HG02623 (cell line): ENCODE measurements at regions not wholly inside any gene's neighbourhood (a gene's known extent, or its start where the extent isn't known, plus 50 kb on each side); places are given as distances from the start of the nearest gene placed in this dataset.
"Not testable (repeated sequence)": the region's sequence is repeated elsewhere in the genome, so short reads cannot be mapped to it uniquely, and the experiment has no call there.

Experiments used
- ATAC-seq: cut with Tn5 transposase; IDR thresholded peaks from one replicate; pipeline ENCODE4 v1.9.1; 2021; ENCODE audit warnings: moderate library complexity; ENCODE audit not compliant: unreplicated experiment

GRCh38 chr10:64277536-64277935 lies 756.3 kb downstream of the REEP3 start:
- no peak for ATAC-seq

- ATAC-seq, result no peak
These were observed 762.4 kb downstream of the REEP3 start for GRCh38 chr10:64283621-64284020.

DNA sequence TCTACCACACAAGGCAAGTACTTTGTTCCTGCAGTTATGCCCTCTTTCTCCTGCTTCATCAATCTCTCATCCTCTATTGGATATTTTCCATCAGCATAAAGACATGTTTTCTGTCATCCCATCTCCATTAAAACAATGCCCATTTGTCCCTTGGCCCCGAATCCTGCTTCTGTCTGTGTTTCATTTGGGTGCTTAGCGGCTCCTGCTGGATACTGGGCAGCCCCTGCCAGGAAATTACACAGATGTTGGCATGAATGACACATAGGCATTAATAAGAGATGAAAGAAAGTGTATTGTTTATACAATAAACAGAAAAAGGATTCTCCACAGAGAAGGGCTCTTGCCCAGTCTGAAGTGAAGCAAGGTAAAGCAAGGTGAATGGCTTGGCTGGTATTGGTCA lies 765.3 kb downstream of the REEP3 start:
- no peak for ATAC-seq

GRCh38 chr10:64288404-64288803 lies 767.2 kb downstream of the REEP3 start:
- no peak for ATAC-seq

DNA sequence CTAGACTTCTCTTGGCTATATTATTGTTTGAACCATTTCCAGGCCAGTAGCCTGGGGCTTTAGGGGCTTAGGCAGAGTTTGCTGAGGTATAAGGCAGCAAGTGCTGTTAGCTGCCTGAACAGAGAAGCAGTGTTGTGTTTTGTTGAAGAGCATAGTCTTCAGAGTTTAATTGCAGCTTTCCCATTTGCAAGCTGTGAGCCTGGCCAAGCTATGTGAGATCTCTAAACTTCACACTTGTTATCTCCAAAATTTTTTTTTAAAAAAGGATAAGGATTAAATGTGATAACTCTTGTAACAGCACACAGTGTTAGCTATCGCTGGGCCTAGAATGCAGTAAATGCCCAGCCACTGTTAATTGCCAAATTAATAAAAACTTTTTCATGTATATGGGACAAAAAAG lies 782.4 kb downstream of the REEP3 start:
- no peak for ATAC-seq

GRCh38 chr10:64306729-64307327 lies 785.6 kb downstream of the REEP3 start:
- ATAC-seq, result no peak

DNA sequence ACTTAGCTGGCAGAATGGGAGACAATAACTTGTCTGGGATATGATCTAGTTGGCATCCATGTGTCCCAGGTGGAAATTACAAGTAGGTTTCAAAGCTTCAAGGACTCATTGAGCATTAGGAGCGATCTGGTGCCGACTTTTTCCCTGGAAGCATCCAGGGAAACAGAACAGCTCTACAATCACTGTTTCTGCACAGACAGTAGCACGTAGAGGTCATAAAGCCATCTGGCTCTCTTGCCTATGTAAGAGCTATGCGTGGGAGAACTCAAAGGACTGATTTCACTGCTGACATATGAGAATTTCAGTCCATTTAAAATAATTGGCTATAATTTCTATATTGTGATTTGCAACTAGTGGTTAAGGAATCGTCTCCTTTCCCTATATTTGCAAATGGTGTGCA lies 791.7 kb downstream of the REEP3 start:
- no peak for ATAC-seq

DNA sequence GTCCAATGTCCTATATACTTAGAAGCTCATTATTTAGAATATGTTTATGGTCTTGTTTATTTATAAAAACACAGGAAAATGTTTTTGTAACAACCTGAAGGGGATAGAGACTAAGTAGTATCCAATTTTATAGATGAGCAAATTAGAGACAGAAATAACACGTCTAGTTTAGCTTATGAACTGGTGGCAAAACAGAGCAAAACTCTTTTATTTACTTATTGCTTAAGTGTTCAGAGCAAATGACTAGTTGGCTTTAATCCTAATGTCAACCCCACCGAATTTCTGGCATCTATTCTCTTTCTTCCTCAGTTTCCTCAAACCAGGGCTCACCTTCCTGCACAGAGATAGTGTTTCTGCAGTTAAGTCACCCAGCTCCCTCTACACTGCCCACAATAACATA lies 792.8 kb downstream of the REEP3 start:
- ATAC-seq, result no peak

- no peak for ATAC-seq
These were observed 795.2 kb downstream of the REEP3 start for GRCh38 chr10:64316416-64316815.

- no peak for ATAC-seq
These were observed 795.6 kb downstream of the REEP3 start for GRCh38 chr10:64316833-64317232.

- no peak for ATAC-seq
These were observed 799.2 kb downstream of the REEP3 start for GRCh38 chr10:64320448-64320847.

GRCh38 chr10:64329510-64329909 lies 808.3 kb downstream of the REEP3 start:
- ATAC-seq, result no peak

DNA sequence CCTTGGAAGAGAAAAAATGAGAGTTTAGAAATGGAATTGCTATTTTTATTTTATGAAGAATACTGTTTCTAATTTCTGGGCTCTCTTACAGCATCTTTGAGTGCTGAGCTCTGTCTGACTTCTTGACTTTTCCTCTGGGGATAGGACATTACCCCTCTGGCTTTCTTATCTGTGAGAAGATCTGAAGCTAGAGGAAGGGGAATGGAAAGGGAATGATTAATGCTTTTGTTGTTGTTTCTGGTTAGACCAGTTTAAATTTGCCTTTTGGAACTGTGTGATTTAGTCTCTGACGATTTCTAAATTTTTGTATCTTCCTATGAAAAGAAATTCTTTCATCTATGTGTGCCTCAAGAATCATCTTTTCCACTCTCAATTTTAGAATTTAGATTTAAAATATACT lies 811.4 kb downstream of the REEP3 start:
- no peak for ATAC-seq

GRCh38 chr10:64334084-64334483 lies 812.9 kb downstream of the REEP3 start:
- ATAC-seq, result no peak

DNA sequence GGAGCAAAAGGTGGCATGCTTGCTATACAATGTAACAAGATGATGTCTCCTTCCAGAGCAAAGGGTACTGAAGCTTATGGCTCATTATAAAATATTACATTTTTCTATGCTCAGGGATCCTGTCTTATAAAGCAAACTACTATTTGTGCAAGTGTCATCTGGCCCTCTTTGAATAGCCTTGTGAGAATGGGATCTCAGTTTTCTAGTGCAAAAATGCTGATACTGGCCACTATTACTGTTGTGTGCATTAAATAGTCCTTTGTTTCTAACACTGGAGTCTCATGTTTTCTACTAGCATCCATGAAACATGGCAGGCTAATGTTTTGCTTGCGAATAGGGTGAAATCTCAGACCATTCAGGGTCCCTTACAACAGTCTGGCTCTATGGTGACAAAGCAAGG lies 823.0 kb downstream of the REEP3 start:
- no peak for ATAC-seq

DNA sequence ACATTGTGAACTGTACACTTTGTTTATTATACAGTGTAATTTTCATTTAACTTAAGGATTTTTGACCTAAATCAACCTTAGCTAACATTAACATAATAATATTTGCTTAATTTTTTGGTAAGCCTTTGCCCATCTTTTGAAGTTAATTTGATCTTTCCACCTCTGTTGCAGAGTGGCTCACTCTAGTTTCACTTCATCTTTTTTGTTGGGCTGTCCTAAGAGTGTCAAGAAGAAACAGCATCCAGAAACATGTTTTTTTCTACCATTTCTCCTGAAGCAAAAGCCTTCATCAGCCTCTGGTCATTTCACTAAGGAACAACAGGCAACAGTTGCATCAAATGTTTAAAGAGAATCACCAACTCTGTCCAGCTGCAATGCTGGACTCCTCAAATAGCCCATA lies 824.7 kb downstream of the REEP3 start:
- no peak for ATAC-seq

GRCh38 chr10:64346389-64346788 lies 825.2 kb downstream of the REEP3 start:
- ATAC-seq, result no peak

DNA sequence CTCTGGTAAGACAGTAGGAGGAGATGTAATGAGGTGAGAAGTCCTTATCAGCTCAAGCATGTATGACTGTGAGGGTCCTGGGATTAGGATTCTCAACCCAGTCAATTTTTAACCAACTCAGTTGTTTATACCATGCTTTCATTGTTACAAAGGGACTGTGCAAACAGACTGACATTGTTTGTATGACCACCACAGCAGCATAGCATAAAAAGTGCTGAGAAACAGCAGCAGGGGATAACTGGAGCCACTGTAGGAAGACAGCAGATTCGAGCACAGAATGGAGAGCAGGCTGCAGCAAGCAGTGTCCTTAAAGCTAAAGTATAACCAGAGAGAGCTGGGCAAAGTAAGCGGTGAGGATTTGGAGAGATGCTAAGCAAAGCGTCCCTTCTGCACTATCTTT lies 829.5 kb downstream of the REEP3 start:
- no peak for ATAC-seq

DNA sequence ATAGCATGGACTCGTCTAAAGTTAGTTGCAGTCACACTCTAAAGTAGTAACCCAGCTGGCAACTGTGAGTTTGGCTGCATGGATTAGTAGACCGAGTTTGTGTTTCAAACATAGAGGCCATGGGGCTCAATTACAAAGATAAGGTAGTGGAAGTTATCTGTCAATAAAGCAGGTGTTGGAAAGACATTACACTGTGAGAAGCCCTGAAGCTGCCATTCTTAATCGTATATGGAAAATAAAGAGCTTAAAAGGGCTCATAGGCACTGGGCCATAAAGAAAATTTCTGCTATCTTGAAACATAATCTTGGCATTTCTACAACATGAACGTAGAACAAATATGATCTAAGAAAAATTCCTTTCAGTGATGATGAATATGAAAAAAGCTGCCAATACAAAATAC lies 837.7 kb downstream of the REEP3 start:
- no peak for ATAC-seq

- ATAC-seq, result not testable (repeated sequence)
These were observed 839.0 kb downstream of the REEP3 start for GRCh38 chr10:64360240-64360639.

DNA sequence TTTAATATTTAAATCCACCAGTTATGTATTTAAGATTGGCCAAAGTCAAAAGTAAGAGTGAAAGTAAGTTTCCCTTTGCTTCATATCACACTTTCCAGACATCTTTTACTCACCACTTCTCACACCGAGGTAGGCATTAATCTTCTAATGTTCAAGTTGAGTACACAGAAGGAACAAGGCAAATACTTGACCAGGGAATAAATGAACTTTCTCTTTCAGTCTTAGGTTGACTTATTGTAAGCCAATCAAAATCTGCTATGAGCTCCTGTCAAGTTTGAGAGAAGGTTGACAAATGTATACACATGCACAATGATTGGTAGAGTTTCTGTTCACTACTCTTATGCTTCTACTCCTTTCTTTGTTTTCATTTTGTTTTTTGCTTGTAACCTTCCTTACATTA lies 842.5 kb downstream of the REEP3 start:
- no peak for ATAC-seq

DNA sequence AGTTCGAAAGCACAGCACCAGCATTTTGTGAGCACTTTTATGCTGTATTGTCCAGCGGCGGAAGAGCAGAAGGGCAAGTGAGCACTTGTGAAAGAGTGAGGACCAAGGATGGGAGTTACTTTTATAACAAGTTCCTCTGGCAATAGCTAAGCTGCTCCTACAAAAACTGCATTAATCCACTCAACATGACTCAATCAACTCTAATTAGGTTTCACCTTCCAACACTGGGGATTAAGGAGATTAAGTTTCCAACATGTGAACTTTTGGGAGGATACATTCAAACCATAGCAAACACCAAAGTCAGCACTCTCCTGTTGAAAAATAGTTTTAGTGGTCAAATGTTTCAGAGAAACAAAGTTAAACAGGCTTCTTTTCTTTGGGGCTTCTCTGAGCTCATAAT lies 844.5 kb downstream of the REEP3 start:
- ATAC-seq, result no peak

GRCh38 chr10:64368298-64368697 lies 847.1 kb downstream of the REEP3 start:
- ATAC-seq, result no peak
